Fibroblast of skin of scalp (primary cell): ENCODE measurements at regions not wholly inside any gene's neighbourhood (a gene's known extent, or its start where the extent isn't known, plus 50 kb on each side); places are given as distances from the start of the nearest gene placed in this dataset.

Experiments
- DNase-seq: peaks from one replicate; pipeline ENCODE4 v3.0.0-alpha.2; 2013

GRCh38 chr3:166201476-166201875 lies 364.3 kb upstream of the BCHE start:
- no peak for DNase-seq

GRCh38 chr3:166199491-166199890 lies 362.3 kb upstream of the BCHE start:
- no peak for DNase-seq

- DNase-seq, result no peak
These were observed 358.6 kb upstream of the BCHE start for GRCh38 chr3:166195808-166196207.

- DNase-seq, result no peak
These were observed 354.2 kb upstream of the BCHE start for GRCh38 chr3:166191411-166191810.

GRCh38 chr3:166190360-166190759 lies 353.1 kb upstream of the BCHE start:
- peak; percentile 57 for DNase-seq

- DNase-seq, result no peak
These were observed 350.0 kb upstream of the BCHE start for GRCh38 chr3:166187237-166187636.

GRCh38 chr3:166186003-166186402 lies 348.8 kb upstream of the BCHE start:
- DNase-seq, result no peak

- no peak for DNase-seq
These were observed 339.9 kb upstream of the BCHE start for GRCh38 chr3:166177130-166177529.

GRCh38 chr3:166171695-166172094 lies 334.5 kb upstream of the BCHE start:
- DNase-seq, result no peak

GRCh38 chr3:166169681-166170080 lies 332.5 kb upstream of the BCHE start:
- no peak for DNase-seq

GRCh38 chr3:166127969-166128368 lies 290.7 kb upstream of the BCHE start:
- DNase-seq, result no peak

GRCh38 chr3:166125179-166125578 lies 288.0 kb upstream of the BCHE start:
- DNase-seq, result no peak

- DNase-seq, result peak; percentile 20
These were observed 286.4 kb upstream of the BCHE start for GRCh38 chr3:166123576-166123975.

- DNase-seq, result no peak
These were observed 285.9 kb upstream of the BCHE start for GRCh38 chr3:166123088-166123487.

GRCh38 chr3:166118049-166118448 lies 280.8 kb upstream of the BCHE start:
- no peak for DNase-seq

- DNase-seq, result no peak
These were observed 277.2 kb upstream of the BCHE start for GRCh38 chr3:166114448-166114847.

- DNase-seq, result no peak
These were observed 274.3 kb upstream of the BCHE start for GRCh38 chr3:166111562-166111961.

- DNase-seq, result no peak
These were observed 272.9 kb upstream of the BCHE start for GRCh38 chr3:166110102-166110501.

- DNase-seq, result no peak
These were observed 267.7 kb upstream of the BCHE start for GRCh38 chr3:166104938-166105337.

GRCh38 chr3:166100730-166101129 lies 263.5 kb upstream of the BCHE start:
- no peak for DNase-seq

- no peak for DNase-seq
These were observed 252.4 kb upstream of the BCHE start for GRCh38 chr3:166089575-166089974.

- no peak for DNase-seq
These were observed 248.1 kb upstream of the BCHE start for GRCh38 chr3:166085164-166085856.

- no peak for DNase-seq
These were observed 242.9 kb upstream of the BCHE start for GRCh38 chr3:166080096-166080495.

GRCh38 chr3:166071831-166072230 lies 234.6 kb upstream of the BCHE start:
- no peak for DNase-seq

- DNase-seq, result no peak
These were observed 227.3 kb upstream of the BCHE start for GRCh38 chr3:166064476-166064875.
